Neural progenitor cell (in vitro differentiated cells): ENCODE measurements at regions not wholly inside any gene's neighbourhood (a gene's known extent, or its start where the extent isn't known, plus 50 kb on each side); places are given as distances from the start of the nearest gene placed in this dataset.

Source experiments
- DNase-seq: peaks from one replicate; pipeline ENCODE4 v3.0.0-alpha.2; 2016; ENCODE audit warnings: low spot score
- H2AFZ ChIP-seq: fragments of 200-600 bp; sonication (generic); replicated peaks from 2 replicates; pipeline ENCODE4 v1.6.1; 2016; ENCODE audit warnings: antibody characterized with exemption
- H3F3A ChIP-seq: fragments of 200-600 bp; sonication (generic); 2 replicates; pipeline ENCODE4 v1.6.1; 2016; ENCODE audit warnings: antibody characterized with exemption, low read depth
- H3K27ac ChIP-seq: fragments of 200-600 bp; sonication (generic); 2 replicates; pipeline ENCODE4 v1.5.1; 2016; ENCODE audit warnings: mild to moderate bottlenecking
- H3K27me3 ChIP-seq: fragments of 200-600 bp; sonication (generic); 2 replicates; pipeline ENCODE4 v1.6.1; 2016; ENCODE audit warnings: mild to moderate bottlenecking, moderate library complexity
- H3K36me3 ChIP-seq: fragments of 200-600 bp; sonication (generic); 2 replicates; pipeline ENCODE4 v1.5.1; 2016
- H3K4me1 ChIP-seq: fragments of 200-600 bp; sonication (generic); 2 replicates; pipeline ENCODE4 v1.6.1; 2016; ENCODE audit warnings: mixed run types
- H3K4me2 ChIP-seq: fragments of 200-600 bp; sonication (generic); 2 replicates; pipeline ENCODE4 v1.6.1; 2016
- H3K4me3 ChIP-seq: fragments of 200-600 bp; sonication (generic); 2 replicates; pipeline ENCODE4 v1.5.1; 2016
- H3K79me2 ChIP-seq: fragments of 200-600 bp; sonication (generic); 2 replicates; pipeline ENCODE4 v1.6.1; 2016; ENCODE audit warnings: low read depth
- H3K9ac ChIP-seq: fragments of 200-600 bp; sonication (generic); 2 replicates; pipeline ENCODE4 v1.6.1; 2016
- H3K9me3 ChIP-seq: fragments of 200-600 bp; sonication (generic); 2 replicates; pipeline ENCODE4 v1.5.1; 2016; ENCODE audit warnings: low read depth
- H4K20me1 ChIP-seq: fragments of 200-600 bp; sonication (generic); 2 replicates; pipeline ENCODE4 v1.6.1; 2016; ENCODE audit warnings: low read depth
- H3K27ac Mint-ChIP-seq: 3 replicates; pipeline ENCODE4 v1.8.0; 2021; ENCODE audit warnings: mixed read lengths
- H3K27me3 Mint-ChIP-seq: 2 replicates; pipeline ENCODE4 v1.8.0; 2022; ENCODE audit warnings: low read depth, mild to moderate bottlenecking, inconsistent platforms, moderate library complexity, mixed read lengths; ENCODE audit not compliant: insufficient read depth
- H3K36me3 Mint-ChIP-seq: 3 replicates; pipeline ENCODE4 v1.8.0; 2021; ENCODE audit warnings: mixed read lengths
- H3K4me1 Mint-ChIP-seq: 3 replicates; pipeline ENCODE4 v1.8.0; 2021; ENCODE audit warnings: mixed read lengths
- H3K4me3 Mint-ChIP-seq: 3 replicates; pipeline ENCODE4 v1.8.0; 2021; ENCODE audit warnings: mild to moderate bottlenecking, moderate library complexity, mixed read lengths
- H3K9me3 Mint-ChIP-seq: 3 replicates; pipeline ENCODE4 v1.8.0; 2020; ENCODE audit warnings: mixed read lengths
- CTCF ChIP-seq: fragments of 200-600 bp; sonication (generic); IDR thresholded peaks from 2 replicates; pipeline ENCODE4 v1.5.1; 2017; ENCODE audit warnings: antibody characterized with exemption, mild to moderate bottlenecking
- EZH2 ChIP-seq: fragments of 200-600 bp; sonication (generic); IDR thresholded peaks from 2 replicates; pipeline ENCODE4 v1.6.1; 2017; ENCODE audit warnings: antibody characterized with exemption, mild to moderate bottlenecking, moderate library complexity
- EZH2phosphoT487 ChIP-seq: fragments of 200-600 bp; sonication (generic); IDR thresholded peaks from 2 replicates; pipeline ENCODE4 v1.6.1; 2017; ENCODE audit warnings: antibody characterized with exemption

- no peak overlapping the region for H3K4me3 Mint-ChIP-seq
- no peak overlapping the region for H3K4me3 ChIP-seq
- DNase-seq: no peak
- no peaks in the 10 kb centered on the region for H3K4me1 Mint-ChIP-seq
- H3K4me2 ChIP-seq: no peak overlapping the region
- H3K36me3 Mint-ChIP-seq: no peaks in the 10 kb centered on the region
- no peak overlapping the region for H3K9ac ChIP-seq
- no peaks in the 10 kb centered on the region for H3K36me3 ChIP-seq
- H2AFZ ChIP-seq: no peak overlapping the region
- no peak overlapping the region for H3K27ac ChIP-seq
- no peaks in the 10 kb centered on the region for H3K27me3 Mint-ChIP-seq
- H3K9me3 Mint-ChIP-seq: no peaks in the 10 kb centered on the region
- no peaks in the 10 kb centered on the region for H3F3A ChIP-seq
- H4K20me1 ChIP-seq: no peaks in the 10 kb centered on the region
- H3K27me3 ChIP-seq: no peaks in the 10 kb centered on the region
- no peak overlapping the region for H3K27ac Mint-ChIP-seq
- no peaks in the 10 kb centered on the region for H3K79me2 ChIP-seq
- H3K9me3 ChIP-seq: no peaks in the 10 kb centered on the region
- H3K4me1 ChIP-seq: no peaks in the 10 kb centered on the region
- TF ChIP-seq EZH2 (no peak), EZH2phosphoT487 (no peak), CTCF (no peak)
Measured at GRCh38 chr2:67600946-67601345, 203.8 kb downstream of the ETAA1 start.

- Histone ChIP-seq H3K4me2 (no peak overlapping the region), H3K79me2 (no peaks in the 10 kb centered on the region), H3F3A (no peaks in the 10 kb centered on the region), H3K4me3 (no peak overlapping the region), H2AFZ (no peak overlapping the region), H3K9me3 (no peaks in the 10 kb centered on the region), H3K9ac (no peak overlapping the region), H3K36me3 (no peaks in the 10 kb centered on the region), H3K27ac (no peak overlapping the region), H4K20me1 (no peaks in the 10 kb centered on the region), H3K27me3 (no peaks in the 10 kb centered on the region), H3K4me1 (no peaks in the 10 kb centered on the region)
- TF ChIP-seq CTCF: no peak
- TF ChIP-seq EZH2phosphoT487: no peak
- no peak for TF ChIP-seq EZH2
- no peaks in the 10 kb centered on the region for H3K36me3 Mint-ChIP-seq
- no peak overlapping the region for H3K27ac Mint-ChIP-seq
- no peaks in the 10 kb centered on the region for H3K4me1 Mint-ChIP-seq
- no peak for DNase-seq
- H3K9me3 Mint-ChIP-seq: no peaks in the 10 kb centered on the region
- no peak overlapping the region for H3K4me3 Mint-ChIP-seq
- no peaks in the 10 kb centered on the region for H3K27me3 Mint-ChIP-seq
Measured at GRCh38 chr2:67604360-67604759, 207.2 kb downstream of the ETAA1 start.

GRCh38 chr2:67612576-67613042 lies 215.5 kb downstream of the ETAA1 start:
- Histone ChIP-seq H4K20me1 (no peaks in the 10 kb centered on the region), H3K4me1 (no peaks in the 10 kb centered on the region), H3K27ac (no peak overlapping the region), H3K36me3 (no peaks in the 10 kb centered on the region), H3K27me3 (no peaks in the 10 kb centered on the region), H3F3A (no peaks in the 10 kb centered on the region), H3K9ac (no peak overlapping the region), H3K79me2 (no peaks in the 10 kb centered on the region), H2AFZ (no peak overlapping the region), H3K9me3 (no peaks in the 10 kb centered on the region), H3K4me2 (no peak overlapping the region), H3K4me3 (no peak overlapping the region)
- no peak for DNase-seq
- no peak overlapping the region for H3K4me3 Mint-ChIP-seq
- peaks cover 13% of the 10 kb centered on the region for H3K4me1 Mint-ChIP-seq
- no peaks in the 10 kb centered on the region for H3K27me3 Mint-ChIP-seq
- no peaks in the 10 kb centered on the region for H3K36me3 Mint-ChIP-seq
- no peaks in the 10 kb centered on the region for H3K9me3 Mint-ChIP-seq
- TF ChIP-seq EZH2phosphoT487 (no peak), CTCF (no peak), EZH2 (no peak)
- H3K27ac Mint-ChIP-seq: no peak overlapping the region

GRCh38 chr2:67613227-67613626 lies 216.1 kb downstream of the ETAA1 start:
- Mint-ChIP-seq H3K9me3 (no peaks in the 10 kb centered on the region), H3K4me3 (no peak overlapping the region), H3K27ac (no peak overlapping the region), H3K4me1 (peaks cover 13% of the 10 kb centered on the region), H3K27me3 (no peaks in the 10 kb centered on the region), H3K36me3 (no peaks in the 10 kb centered on the region)
- no peak overlapping the region for H3K27ac ChIP-seq
- H3K4me2 ChIP-seq: no peak overlapping the region
- TF ChIP-seq EZH2: no peak
- no peak for TF ChIP-seq CTCF
- no peak for TF ChIP-seq EZH2phosphoT487
- H4K20me1 ChIP-seq: no peaks in the 10 kb centered on the region
- H3K27me3 ChIP-seq: no peaks in the 10 kb centered on the region
- no peak overlapping the region for H3K4me3 ChIP-seq
- no peaks in the 10 kb centered on the region for H3K79me2 ChIP-seq
- H3K9me3 ChIP-seq: no peaks in the 10 kb centered on the region
- H2AFZ ChIP-seq: no peak overlapping the region
- no peak overlapping the region for H3K9ac ChIP-seq
- H3F3A ChIP-seq: no peaks in the 10 kb centered on the region
- H3K4me1 ChIP-seq: no peaks in the 10 kb centered on the region
- no peak for DNase-seq
- no peaks in the 10 kb centered on the region for H3K36me3 ChIP-seq
